PC-9 (cell line): ENCODE measurements at regions not wholly inside any gene's neighbourhood (a gene's known extent, or its start where the extent isn't known, plus 50 kb on each side); places are given as distances from the start of the nearest gene placed in this dataset.

Experiments used
- CTCF ChIP-seq: fragments of 200-600 bp; sonication (generic); conservative IDR thresholded peaks from 2 replicates; pipeline ENCODE4 v1.6.1; 2017; ENCODE audit warnings: mixed run types, antibody characterized with exemption, mild to moderate bottlenecking, moderate library complexity
- EZH2 ChIP-seq: fragments of 200-600 bp; sonication (generic); IDR thresholded peaks from 2 replicates; pipeline ENCODE4 v1.8.0; 2017; ENCODE audit warnings: antibody characterized with exemption, low read depth

- TF ChIP-seq CTCF (no peak), EZH2 (no peak)
Measured at GRCh38 chr1:43042127-43042526, 83.5 kb upstream of the SLC2A1 start.
